ENCODE measurements at regions not wholly inside any gene's neighbourhood (a gene's known extent, or its start where the extent isn't known, plus 50 kb on each side); places are given as distances from the start of the nearest gene placed in this dataset.

DNA sequence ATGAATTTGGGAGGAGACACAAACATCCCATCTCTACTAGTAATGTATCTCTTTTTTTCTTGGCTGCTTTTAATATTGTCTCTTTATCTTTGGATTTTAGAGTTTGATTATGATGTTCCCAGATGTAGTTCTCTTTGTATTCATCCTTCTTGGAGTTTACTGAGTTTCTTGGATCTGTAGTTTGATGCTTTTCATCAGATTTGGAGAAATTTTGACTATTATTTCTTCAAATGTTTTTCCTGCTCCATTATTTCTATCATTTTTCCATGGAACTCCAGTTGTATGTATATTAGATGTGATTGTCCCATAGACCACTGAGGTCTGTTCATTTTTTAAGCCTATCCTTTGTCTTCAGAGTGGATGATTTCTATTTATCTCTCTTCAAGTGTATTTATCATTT, 90.7 kb upstream of the ARHGAP5 start:
- Mint-ChIP-seq H3K27me3 (no peaks in the 10 kb centered on the region), H3K27ac (no peak overlapping the region), H3K9me3 (peaks cover 29% of the 10 kb centered on the region), H3K36me3 (ENCODE audit: low read depth) (no peaks in the 10 kb centered on the region), H3K4me3 (no peak overlapping the region), H3K4me1 (ENCODE audit: low read depth) (no peaks in the 10 kb centered on the region)
- intact Hi-C loops (cut with micrococcal nuclease): no loop called here

- no peaks in the 10 kb centered on the region for H3K27me3 Mint-ChIP-seq
- H3K27ac Mint-ChIP-seq: no peak overlapping the region
- H3K9me3 Mint-ChIP-seq: peaks cover 16% of the 10 kb centered on the region
- intact Hi-C loops (cut with micrococcal nuclease): no loop called here
- H3K4me1 Mint-ChIP-seq (ENCODE audit: low read depth): no peaks in the 10 kb centered on the region
- H3K4me3 Mint-ChIP-seq: no peak overlapping the region
- H3K36me3 Mint-ChIP-seq (ENCODE audit: low read depth): no peaks in the 10 kb centered on the region
Observed at GRCh38 chr14:31987721-31988120, 89.4 kb upstream of the ARHGAP5 start.

GRCh38 chr14:31988244-31988643, 88.9 kb upstream of the ARHGAP5 start:
- peaks cover 11% of the 10 kb centered on the region for H3K9me3 Mint-ChIP-seq
- intact Hi-C loops (cut with micrococcal nuclease): no loop called here
- no peaks in the 10 kb centered on the region for H3K27me3 Mint-ChIP-seq
- no peak overlapping the region for H3K4me3 Mint-ChIP-seq
- H3K36me3 Mint-ChIP-seq (ENCODE audit: low read depth): no peaks in the 10 kb centered on the region
- no peak overlapping the region for H3K27ac Mint-ChIP-seq
- no peaks in the 10 kb centered on the region for H3K4me1 Mint-ChIP-seq (ENCODE audit: low read depth)

DNA sequence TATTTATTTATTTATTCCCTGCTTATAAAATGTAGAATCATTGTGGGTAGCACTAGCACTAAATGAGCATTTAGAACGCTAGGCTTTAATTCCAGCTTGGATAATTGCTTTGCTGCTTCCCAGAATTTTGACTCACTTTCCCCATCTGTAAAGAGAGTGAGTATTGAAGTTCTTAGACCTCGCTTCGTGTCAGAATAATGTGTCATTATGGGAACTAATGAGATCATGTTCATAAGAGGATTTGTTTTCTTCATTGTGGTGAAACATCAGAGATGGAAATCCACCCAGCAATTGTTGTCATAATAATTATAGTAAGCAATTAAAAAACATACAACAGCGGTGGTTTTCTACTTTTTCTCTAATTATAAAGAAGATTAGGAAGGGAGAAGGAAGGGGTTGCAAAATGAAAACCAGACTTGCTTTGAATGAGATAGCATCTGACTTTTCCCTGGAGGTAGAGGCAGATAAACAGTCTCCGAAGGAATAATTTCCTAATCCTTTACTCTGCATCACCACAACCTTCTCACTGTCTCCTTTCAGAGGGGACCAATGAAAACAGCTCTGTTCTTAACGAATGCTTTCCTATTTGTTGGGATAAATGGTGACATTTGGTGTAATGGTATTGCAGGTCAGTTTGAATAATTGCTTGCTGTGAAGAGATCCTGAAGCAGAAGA, 86.8 kb upstream of the ARHGAP5 start:
- Mint-ChIP-seq H3K4me1 (ENCODE audit: low read depth) (no peaks in the 10 kb centered on the region), H3K27ac (no peak overlapping the region), H3K4me3 (no peak overlapping the region)

DNA sequence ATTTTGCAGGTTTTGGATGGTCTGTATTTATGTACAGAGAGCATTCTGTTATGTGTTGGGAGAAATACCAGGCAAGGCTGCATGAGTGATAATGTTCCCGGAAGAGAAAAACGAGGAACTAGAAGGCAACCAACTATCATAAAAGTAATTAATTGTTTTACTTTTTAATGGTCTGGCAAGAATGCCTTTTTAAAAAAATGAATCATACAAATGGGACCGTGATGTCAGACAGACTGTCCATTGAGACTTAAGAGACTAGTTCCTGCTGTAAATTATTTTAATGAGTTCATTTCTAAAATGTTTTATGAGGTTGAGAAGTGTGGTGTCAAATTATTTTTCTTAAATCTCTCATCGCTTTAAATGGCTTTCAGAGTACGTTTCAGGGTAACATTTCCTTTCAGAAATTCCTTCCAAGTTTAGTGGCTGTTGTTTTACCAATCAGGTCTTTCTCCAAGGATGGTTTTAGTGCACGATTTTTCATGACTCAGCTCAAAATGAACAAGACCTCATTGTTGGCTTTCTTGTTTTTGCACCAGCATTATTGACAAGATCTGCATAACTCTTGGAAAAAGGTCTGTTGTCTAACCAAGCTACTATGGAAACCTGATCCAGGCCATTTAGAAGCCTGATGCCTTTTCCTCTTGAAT, 86.1 kb upstream of the ARHGAP5 start:
- no peaks in the 10 kb centered on the region for H3K27me3 Mint-ChIP-seq
- no peak overlapping the region for H3K4me3 Mint-ChIP-seq
- no peak overlapping the region for H3K27ac Mint-ChIP-seq
- peaks cover 9% of the 10 kb centered on the region for H3K9me3 Mint-ChIP-seq
- intact Hi-C loops (cut with micrococcal nuclease): no loop called here
- no peaks in the 10 kb centered on the region for H3K36me3 Mint-ChIP-seq (ENCODE audit: low read depth)
- H3K4me1 Mint-ChIP-seq (ENCODE audit: low read depth): no peaks in the 10 kb centered on the region

More for the DNA sequence above, 86.8 kb upstream of the ARHGAP5 start:
- Mint-ChIP-seq H3K27me3 (no peaks in the 10 kb centered on the region), H3K36me3 (ENCODE audit: low read depth) (no peaks in the 10 kb centered on the region), H3K9me3 (peaks cover 9% of the 10 kb centered on the region)
- intact Hi-C loops (cut with micrococcal nuclease): no loop called here

DNA sequence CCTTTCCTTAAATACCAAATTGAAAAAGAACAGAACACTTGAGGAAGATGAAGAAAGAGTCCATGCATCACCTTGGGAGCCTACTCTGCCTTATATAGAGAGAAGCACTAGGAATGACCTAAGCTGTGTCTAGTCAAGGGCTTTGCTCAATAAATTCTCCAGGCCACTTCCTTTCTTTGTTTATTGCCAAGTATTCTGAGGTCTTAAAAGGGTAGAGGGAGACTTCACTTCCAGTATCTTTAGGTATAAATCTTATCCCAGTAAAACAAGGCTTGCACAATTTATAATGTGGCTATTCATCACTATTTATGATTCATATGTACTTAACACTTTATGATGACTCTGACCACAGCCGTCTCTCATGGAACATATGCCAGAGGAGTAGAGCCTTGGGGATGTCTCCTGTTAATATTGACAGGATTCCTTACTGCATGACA, 85.1 kb upstream of the ARHGAP5 start:
- intact Hi-C loops (cut with micrococcal nuclease): no loop called here
- H3K27ac Mint-ChIP-seq: no peak overlapping the region
- H3K36me3 Mint-ChIP-seq (ENCODE audit: low read depth): no peaks in the 10 kb centered on the region
- H3K9me3 Mint-ChIP-seq: peaks cover 9% of the 10 kb centered on the region
- H3K4me1 Mint-ChIP-seq (ENCODE audit: low read depth): no peaks in the 10 kb centered on the region
- H3K27me3 Mint-ChIP-seq: no peaks in the 10 kb centered on the region
- no peak overlapping the region for H3K4me3 Mint-ChIP-seq

DNA sequence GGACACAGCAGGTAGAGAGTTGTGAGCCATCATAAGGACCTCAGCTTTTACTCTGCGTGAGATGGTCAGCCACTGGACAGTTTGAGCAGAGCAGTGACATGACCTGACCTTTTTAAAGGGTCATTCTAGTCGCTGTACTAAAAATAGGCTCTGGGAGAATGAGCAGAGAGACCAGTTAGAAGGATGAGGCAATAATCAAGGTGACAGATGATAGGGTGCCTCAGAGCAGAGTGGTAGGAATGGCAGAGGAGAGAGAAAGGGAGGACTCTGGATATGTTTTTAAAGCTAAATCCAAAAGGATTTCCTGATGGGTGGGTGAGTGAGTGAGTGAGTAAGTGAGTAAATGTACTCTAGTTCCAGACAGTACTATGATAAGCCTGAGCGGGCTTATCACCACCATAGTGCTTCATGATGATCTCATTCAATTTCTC, 83.6 kb upstream of the ARHGAP5 start:
- H3K36me3 Mint-ChIP-seq (ENCODE audit: low read depth): no peaks in the 10 kb centered on the region
- H3K9me3 Mint-ChIP-seq: no peaks in the 10 kb centered on the region
- H3K27ac Mint-ChIP-seq: no peak overlapping the region
- no peak overlapping the region for H3K4me3 Mint-ChIP-seq
- intact Hi-C loops (cut with micrococcal nuclease): no loop called here
- H3K4me1 Mint-ChIP-seq (ENCODE audit: low read depth): no peaks in the 10 kb centered on the region
- H3K27me3 Mint-ChIP-seq: no peaks in the 10 kb centered on the region

DNA sequence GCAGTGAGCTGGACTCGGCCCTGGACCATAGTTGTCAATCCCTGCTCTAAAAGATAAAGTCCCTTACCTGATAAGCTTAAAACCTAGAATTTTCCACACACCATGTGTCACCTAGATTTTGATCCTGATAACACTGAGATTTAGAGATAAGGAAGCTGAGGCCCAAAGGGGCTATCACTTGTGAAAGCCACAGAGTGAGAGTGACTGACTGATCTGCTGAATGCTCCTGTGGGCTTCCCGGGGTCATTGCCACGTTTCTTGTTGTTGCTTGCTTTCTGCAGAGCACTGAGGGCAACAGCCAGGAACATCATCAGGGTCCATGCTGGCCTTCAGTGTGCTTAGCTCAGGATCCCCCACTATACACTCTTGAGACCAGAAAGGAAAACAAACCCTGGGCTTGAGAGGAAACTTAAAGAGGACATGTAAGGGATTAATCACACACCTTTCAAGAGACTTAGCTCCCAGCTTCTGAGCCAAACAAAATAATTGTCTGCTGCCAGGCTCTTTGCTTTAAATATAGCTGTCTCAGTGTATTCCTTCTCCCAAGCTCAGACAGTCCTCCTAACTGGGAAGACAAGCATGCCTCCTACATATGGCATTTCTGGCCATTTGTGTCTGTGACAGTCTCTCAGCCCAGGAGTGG, 82.6 kb upstream of the ARHGAP5 start:
- Mint-ChIP-seq H3K27ac (no peak overlapping the region), H3K9me3 (no peaks in the 10 kb centered on the region), H3K4me1 (ENCODE audit: low read depth) (no peaks in the 10 kb centered on the region), H3K27me3 (no peaks in the 10 kb centered on the region), H3K4me3 (no peak overlapping the region), H3K36me3 (ENCODE audit: low read depth) (no peaks in the 10 kb centered on the region)
- intact Hi-C loops (cut with micrococcal nuclease): no loop called here

- intact Hi-C loops (cut with micrococcal nuclease): no loop called here
- Mint-ChIP-seq H3K4me1 (ENCODE audit: low read depth) (no peaks in the 10 kb centered on the region), H3K27me3 (peaks cover 2% of the 10 kb centered on the region)
Observed at GRCh38 chr14:32003585-32003984, 73.5 kb upstream of the ARHGAP5 start.

DNA sequence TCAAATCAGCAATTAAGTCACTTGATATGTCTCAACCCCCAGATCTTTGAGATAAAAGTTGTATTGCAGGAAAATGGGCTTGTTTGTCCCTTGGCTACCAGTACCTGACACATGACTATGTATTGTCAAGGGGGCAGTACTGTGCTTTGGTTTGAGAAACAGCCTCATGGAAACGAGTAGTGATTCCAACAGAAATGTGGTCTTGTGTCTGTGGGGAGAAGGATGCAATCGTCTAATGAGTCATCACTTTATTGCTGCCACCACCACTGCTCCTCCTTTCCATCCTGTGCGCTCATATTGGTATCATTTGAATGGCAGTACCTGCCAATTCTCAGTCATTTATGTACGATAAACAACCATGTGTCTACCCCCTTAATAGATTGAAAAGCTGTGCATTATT, 72.8 kb upstream of the ARHGAP5 start:
- no peak overlapping the region for H3K27ac Mint-ChIP-seq
- no peak overlapping the region for H3K4me3 Mint-ChIP-seq

More at GRCh38 chr14:32003585-32003984, 73.5 kb upstream of the ARHGAP5 start:
- Mint-ChIP-seq H3K4me3 (no peak overlapping the region), H3K27ac (no peak overlapping the region), H3K36me3 (ENCODE audit: low read depth) (no peaks in the 10 kb centered on the region), H3K9me3 (no peaks in the 10 kb centered on the region)

DNA sequence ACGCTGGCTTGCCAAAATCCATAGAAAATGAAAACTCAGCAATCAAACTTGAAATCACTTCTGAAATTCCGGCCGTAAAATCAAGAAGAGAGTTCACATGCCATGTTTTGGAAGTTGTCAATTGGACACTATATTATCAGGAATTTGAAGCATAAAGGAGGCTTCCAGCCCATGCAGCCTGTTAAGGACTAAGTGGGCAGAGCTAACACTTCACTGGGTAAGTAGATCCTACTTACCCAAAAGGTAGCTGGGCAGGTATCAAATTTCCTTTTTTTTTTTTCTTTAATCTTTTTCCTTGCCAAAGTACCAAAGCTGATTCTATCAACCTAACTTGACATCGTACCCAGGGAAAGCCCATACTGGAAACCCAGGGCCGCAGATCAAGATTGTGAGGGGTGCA, 71.5 kb upstream of the ARHGAP5 start:
- Mint-ChIP-seq H3K9me3 (no peaks in the 10 kb centered on the region), H3K27ac (no peak overlapping the region), H3K4me1 (ENCODE audit: low read depth) (no peaks in the 10 kb centered on the region), H3K4me3 (no peak overlapping the region), H3K36me3 (ENCODE audit: low read depth) (no peaks in the 10 kb centered on the region), H3K27me3 (peaks cover 2% of the 10 kb centered on the region)
- intact Hi-C loops (cut with micrococcal nuclease): no loop called here

More for the DNA sequence above, 72.8 kb upstream of the ARHGAP5 start:
- peaks cover 2% of the 10 kb centered on the region for H3K27me3 Mint-ChIP-seq
- H3K36me3 Mint-ChIP-seq (ENCODE audit: low read depth): no peaks in the 10 kb centered on the region
- no peaks in the 10 kb centered on the region for H3K9me3 Mint-ChIP-seq
- intact Hi-C loops (cut with micrococcal nuclease): no loop called here
- H3K4me1 Mint-ChIP-seq (ENCODE audit: low read depth): no peaks in the 10 kb centered on the region

DNA sequence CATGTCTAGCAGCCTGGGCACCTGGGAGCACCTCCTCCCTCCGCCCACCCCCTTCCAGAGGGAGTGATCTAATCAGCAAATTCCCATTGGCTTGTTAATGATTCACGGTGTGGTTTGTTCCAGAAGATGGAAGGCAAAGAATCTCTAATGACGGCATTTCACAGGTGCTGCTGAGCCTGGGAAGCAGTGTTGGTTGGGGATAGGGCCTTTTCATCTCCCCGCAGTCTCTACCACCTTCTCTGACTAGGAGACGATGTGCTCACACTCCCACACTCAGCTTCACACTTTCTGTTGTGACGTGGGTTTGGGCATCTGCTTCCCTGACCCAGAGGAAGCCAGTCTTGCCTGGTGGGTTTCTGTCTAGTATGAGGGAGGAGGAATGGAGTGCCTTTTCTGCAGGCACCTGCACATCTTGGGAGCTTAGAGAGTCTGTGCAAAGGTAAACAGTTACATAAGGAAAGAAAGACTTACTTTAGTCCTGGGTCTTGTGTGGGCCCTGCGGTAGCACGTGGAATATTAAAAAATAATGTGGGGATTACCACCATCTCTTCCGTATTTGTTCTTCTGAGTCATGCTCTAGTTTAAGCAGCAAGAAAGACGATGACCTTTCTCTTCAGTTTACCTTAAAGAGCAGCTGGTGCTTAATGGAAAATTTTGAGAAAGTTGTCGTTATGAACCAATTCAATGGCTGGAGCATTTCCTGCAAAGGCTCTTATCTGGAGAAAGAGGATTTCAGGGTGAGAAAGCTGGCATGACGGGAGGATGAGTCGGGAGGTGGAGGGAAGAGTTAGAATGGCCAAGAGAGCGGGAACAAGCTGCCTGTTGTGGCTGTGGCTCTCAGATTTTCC, 70.6 kb upstream of the ARHGAP5 start:
- H3K27ac Mint-ChIP-seq: no peak overlapping the region
- H3K36me3 Mint-ChIP-seq (ENCODE audit: low read depth): no peaks in the 10 kb centered on the region
- peaks cover 2% of the 10 kb centered on the region for H3K27me3 Mint-ChIP-seq
- H3K4me1 Mint-ChIP-seq (ENCODE audit: low read depth): no peaks in the 10 kb centered on the region
- H3K9me3 Mint-ChIP-seq: no peaks in the 10 kb centered on the region
- H3K4me3 Mint-ChIP-seq: no peak overlapping the region
- intact Hi-C loops (cut with micrococcal nuclease): no loop called here

DNA sequence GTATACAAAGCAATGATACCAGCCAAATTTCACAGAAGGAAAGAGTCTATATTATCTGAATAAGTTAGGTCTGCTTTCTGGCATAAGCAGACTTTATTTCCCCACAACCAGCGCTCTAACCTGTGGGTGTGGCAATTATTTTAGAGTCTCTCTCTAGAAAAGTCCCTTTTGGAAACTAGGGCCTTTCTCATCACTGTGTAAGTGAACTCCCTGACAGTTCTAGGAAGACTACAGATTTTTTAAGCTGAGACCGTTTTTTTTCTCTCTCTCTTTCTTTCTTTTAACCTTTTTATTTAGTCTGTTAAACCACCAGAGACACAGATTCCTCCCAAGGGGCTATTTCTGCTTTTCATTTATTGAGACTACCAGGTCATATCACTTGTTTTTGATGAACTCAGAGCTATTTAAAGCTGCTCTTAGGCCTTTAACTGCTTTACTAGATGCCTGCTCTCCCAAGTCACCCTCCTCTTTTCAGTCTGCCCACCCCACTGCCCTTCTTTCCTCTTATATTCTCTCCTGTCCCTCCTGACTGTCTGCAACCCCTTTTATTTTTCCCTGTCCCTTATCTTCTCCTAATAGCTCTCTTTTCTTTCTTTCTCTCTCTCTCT, 69.2 kb upstream of the ARHGAP5 start:
- Mint-ChIP-seq H3K4me3 (no peak overlapping the region), H3K27ac (no peak overlapping the region), H3K4me1 (ENCODE audit: low read depth) (peaks cover 6% of the 10 kb centered on the region), H3K27me3 (peaks cover 2% of the 10 kb centered on the region), H3K9me3 (no peaks in the 10 kb centered on the region), H3K36me3 (ENCODE audit: low read depth) (no peaks in the 10 kb centered on the region)
- intact Hi-C loops (cut with micrococcal nuclease): no loop called here
